ENCODE measurements at regions not wholly inside any gene's neighbourhood (a gene's known extent, or its start where the extent isn't known, plus 50 kb on each side); places are given as distances from the start of the nearest gene placed in this dataset.

DNA sequence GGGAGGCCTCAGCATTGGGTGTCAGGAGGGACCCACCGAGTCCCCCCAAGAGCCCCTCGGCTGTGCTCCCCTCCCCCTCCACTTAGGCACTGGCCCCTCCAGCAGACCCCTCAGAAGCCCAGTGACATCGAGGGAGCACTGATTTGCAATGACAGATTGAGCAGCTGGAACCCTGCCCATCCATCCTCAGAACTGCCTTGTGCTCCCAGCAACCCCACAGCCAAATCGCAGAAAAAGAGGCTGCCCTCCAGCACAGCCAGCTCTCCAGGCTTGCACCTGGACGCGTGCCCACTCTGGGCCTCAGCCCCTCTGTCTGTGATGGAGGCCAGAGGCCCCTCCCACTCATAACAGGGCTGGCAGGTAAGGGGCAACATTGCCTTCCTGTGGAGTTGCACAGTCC is 123.2 kb upstream of the VSTM2B start:
- H3K27me3 ChIP-seq (ENCODE audit: insufficient read depth, poor library complexity, severe bottlenecking): no peaks in the 10 kb centered on the region
- TF ChIP-seq SPI1 (IDR thresholded peaks at IDR 0.05; ENCODE audit: borderline replicate concordance, low read depth) (no peak), POLR2AphosphoS5 (IDR thresholded peaks at IDR 0.05; ENCODE audit: low read depth) (no peak), GABPA (IDR thresholded peaks at IDR 0.05; ENCODE audit: low read depth) (no peak)
- TF ChIP-seq, protein P1, sequence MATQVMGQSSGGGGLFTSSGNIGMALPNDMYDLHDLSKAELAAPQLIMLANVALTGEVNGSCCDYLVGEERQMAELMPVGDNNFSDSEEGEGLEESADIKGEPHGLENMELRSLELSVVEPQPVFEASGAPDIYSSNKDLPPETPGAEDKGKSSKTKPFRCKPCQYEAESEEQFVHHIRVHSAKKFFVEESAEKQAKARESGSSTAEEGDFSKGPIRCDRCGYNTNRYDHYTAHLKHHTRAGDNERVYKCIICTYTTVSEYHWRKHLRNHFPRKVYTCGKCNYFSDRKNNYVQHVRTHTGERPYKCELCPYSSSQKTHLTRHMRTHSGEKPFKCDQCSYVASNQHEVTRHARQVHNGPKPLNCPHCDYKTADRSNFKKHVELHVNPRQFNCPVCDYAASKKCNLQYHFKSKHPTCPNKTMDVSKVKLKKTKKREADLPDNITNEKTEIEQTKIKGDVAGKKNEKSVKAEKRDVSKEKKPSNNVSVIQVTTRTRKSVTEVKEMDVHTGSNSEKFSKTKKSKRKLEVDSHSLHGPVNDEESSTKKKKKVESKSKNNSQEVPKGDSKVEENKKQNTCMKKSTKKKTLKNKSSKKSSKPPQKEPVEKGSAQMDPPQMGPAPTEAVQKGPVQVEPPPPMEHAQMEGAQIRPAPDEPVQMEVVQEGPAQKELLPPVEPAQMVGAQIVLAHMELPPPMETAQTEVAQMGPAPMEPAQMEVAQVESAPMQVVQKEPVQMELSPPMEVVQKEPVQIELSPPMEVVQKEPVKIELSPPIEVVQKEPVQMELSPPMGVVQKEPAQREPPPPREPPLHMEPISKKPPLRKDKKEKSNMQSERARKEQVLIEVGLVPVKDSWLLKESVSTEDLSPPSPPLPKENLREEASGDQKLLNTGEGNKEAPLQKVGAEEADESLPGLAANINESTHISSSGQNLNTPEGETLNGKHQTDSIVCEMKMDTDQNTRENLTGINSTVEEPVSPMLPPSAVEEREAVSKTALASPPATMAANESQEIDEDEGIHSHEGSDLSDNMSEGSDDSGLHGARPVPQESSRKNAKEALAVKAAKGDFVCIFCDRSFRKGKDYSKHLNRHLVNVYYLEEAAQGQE (IDR thresholded peaks at IDR 0.05; ENCODE audit: insufficient replicate concordance, low read depth): no peak
- TF ChIP-seq, protein P2, sequence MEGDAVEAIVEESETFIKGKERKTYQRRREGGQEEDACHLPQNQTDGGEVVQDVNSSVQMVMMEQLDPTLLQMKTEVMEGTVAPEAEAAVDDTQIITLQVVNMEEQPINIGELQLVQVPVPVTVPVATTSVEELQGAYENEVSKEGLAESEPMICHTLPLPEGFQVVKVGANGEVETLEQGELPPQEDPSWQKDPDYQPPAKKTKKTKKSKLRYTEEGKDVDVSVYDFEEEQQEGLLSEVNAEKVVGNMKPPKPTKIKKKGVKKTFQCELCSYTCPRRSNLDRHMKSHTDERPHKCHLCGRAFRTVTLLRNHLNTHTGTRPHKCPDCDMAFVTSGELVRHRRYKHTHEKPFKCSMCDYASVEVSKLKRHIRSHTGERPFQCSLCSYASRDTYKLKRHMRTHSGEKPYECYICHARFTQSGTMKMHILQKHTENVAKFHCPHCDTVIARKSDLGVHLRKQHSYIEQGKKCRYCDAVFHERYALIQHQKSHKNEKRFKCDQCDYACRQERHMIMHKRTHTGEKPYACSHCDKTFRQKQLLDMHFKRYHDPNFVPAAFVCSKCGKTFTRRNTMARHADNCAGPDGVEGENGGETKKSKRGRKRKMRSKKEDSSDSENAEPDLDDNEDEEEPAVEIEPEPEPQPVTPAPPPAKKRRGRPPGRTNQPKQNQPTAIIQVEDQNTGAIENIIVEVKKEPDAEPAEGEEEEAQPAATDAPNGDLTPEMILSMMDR (IDR thresholded peaks at IDR 0.05; ENCODE audit: insufficient read depth, low read length): no peak

DNA sequence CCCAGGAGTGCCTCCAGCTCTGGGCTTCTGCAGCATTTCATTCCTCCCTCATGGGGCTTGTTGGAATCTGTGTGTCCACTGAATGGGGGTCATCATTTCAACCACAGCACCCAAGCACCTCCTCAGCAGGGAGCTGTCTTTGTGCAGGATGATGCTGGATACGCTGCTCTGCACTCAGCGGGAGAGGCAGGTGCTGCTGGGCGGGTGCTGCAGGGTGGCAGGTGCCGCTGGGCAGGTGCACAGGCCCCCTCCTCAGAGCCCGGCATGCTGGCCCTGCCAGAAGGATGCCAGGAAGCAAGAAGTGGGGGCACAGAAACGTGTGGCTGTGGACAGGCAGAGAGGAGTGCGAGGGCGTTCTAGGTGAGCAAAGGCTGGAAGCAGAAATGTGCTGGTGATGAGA is 121.8 kb upstream of the VSTM2B start:
- H3K27me3 ChIP-seq (ENCODE audit: insufficient read depth, poor library complexity, severe bottlenecking): no peaks in the 10 kb centered on the region
- TF ChIP-seq, protein P1 (IDR thresholded peaks at IDR 0.05; ENCODE audit: insufficient replicate concordance, low read depth): no peak
- TF ChIP-seq SPI1 (IDR thresholded peaks at IDR 0.05; ENCODE audit: borderline replicate concordance, low read depth) (no peak), POLR2AphosphoS5 (IDR thresholded peaks at IDR 0.05; ENCODE audit: low read depth) (no peak), GABPA (IDR thresholded peaks at IDR 0.05; ENCODE audit: low read depth) (no peak)
- TF ChIP-seq, protein P2 (IDR thresholded peaks at IDR 0.05; ENCODE audit: insufficient read depth, low read length): no peak
- H3K4me3 ChIP-seq (replicated peaks; ENCODE audit: insufficient read depth, low read length): no peak overlapping the region
- no peak for DNase-seq (ENCODE audit: low read depth in 1 of 2, low spot score in 1 of 2)
- H3K27ac ChIP-seq (replicated peaks): no peak overlapping the region

More for the DNA sequence above, 123.2 kb upstream of the VSTM2B start:
- Histone ChIP-seq H3K27ac (replicated peaks) (no peak overlapping the region), H3K4me3 (replicated peaks; ENCODE audit: insufficient read depth, low read length) (no peak overlapping the region)
- DNase-seq (ENCODE audit: low read depth in 1 of 2, low spot score in 1 of 2): no peak

DNA sequence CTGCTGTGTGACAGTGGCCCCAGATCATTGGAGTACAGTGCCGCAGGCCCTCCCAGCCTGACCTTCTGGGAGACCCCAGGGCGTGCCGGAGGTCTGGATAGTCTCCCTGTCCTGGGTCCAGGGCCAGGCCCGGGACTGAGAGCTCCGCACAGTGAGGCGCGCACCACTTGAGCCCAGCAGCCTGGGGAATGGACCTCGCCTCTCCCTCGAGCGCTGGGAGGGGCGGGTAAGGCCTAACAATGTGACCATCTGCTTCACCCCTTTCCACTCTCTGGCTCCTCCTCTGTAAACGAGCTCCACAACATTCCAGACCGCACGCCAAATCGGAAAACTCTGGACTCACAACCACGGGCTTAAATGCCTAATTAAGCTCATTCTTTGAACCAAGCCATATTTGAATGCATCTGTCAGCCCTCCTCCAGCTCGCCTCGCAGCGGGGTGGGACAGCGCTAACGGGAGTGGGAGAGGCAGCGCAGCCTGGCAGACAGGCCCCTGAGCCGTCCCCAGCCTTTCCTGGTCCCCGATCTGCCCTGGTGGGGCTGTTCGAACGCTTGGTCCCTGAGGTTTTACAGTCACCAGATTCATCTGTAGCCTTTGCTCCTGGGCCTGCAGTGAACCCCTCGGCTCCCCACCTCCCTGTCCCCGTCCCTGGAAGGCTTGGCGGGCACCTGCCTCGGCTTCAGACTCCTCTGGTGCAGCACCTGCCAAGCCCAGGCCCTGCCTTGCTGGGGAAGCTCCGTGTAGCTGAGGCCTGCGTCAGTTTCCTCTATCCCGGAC is 120.7 kb upstream of the VSTM2B start:
- H3K27ac ChIP-seq (replicated peaks): no peak overlapping the region
- no peak overlapping the region for H3K4me3 ChIP-seq (replicated peaks; ENCODE audit: insufficient read depth, low read length)
- TF ChIP-seq, protein P1 (IDR thresholded peaks at IDR 0.05; ENCODE audit: insufficient replicate concordance, low read depth): no peak
- TF ChIP-seq GABPA (IDR thresholded peaks at IDR 0.05; ENCODE audit: low read depth): no peak
- TF ChIP-seq POLR2AphosphoS5 (IDR thresholded peaks at IDR 0.05; ENCODE audit: low read depth): no peak
- TF ChIP-seq, protein P2 (IDR thresholded peaks at IDR 0.05; ENCODE audit: insufficient read depth, low read length): no peak
- TF ChIP-seq SPI1 (IDR thresholded peaks at IDR 0.05; ENCODE audit: borderline replicate concordance, low read depth): no peak
- no peak for DNase-seq (ENCODE audit: low read depth in 1 of 2, low spot score in 1 of 2)
- no peaks in the 10 kb centered on the region for H3K27me3 ChIP-seq (ENCODE audit: insufficient read depth, poor library complexity, severe bottlenecking)

Data from HL-60 (cell line).